AG04449 (cell line): ENCODE measurements at regions not wholly inside any gene's neighbourhood (a gene's known extent, or its start where the extent isn't known, plus 50 kb on each side); places are given as distances from the start of the nearest gene placed in this dataset.

Experiments
- CTCF ChIA-PET: fragments of 350-600 bp; formaldehyde crosslinking; extraction: SDS; loops from one replicate; lab custom pipeline; 2021; ENCODE audit warnings: antibody characterized with exemption; lab: Yijun Ruan, JAX
- POLR2A ChIA-PET: fragments of 400-600, 350-600 bp; formaldehyde crosslinking; extraction: SDS; loops from one replicate; lab custom pipeline; 2020; ENCODE audit warnings: antibody characterized with exemption, inconsistent platforms; lab: Yijun Ruan, JAX
- DNase-seq: peaks from one replicate; pipeline ENCODE4 v3.0.0-alpha.2; 2010; ENCODE audit warnings: low read depth, low spot score
- H3K4me3 ChIP-seq: 2 replicates; pipeline ENCODE4 v1.5.1; 2011; ENCODE audit warnings: low read depth, mild to moderate bottlenecking, control low read depth, low read length
- TF ChIP-seq, protein P1 (sequence below): IDR thresholded peaks from one replicate; pipeline ENCODE4 v1.5.1; 2011; ENCODE audit warnings: mild to moderate bottlenecking, moderate library complexity, low read length, control low read depth, inconsistent platforms; ENCODE audit not compliant: insufficient read depth; ENCODE audit errors: missing control alignments

DNA sequence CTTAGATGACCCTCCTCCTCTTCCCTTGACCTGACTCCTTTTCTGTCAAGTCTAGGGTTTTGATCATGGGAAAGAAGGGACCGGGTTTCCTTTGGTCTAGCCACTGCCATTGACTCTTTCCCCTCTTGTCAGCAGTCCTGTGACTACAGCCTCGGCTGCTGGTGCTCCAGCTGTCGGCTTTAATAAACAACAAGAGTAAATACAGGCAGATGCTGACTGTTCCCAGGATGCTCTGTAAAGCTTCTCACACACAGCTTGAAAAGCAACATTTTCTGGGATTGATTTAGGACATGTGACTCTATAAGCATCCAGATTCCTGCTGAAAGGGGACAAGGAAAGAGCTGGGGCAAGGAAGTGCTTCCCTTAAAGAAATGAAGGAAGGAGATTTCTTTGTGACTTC is 53.5 kb upstream of the CTTNBP2NL start:
- POLR2A ChIA-PET: no interaction called here
- no peak overlapping the region for H3K4me3 ChIP-seq
- CTCF ChIA-PET: interaction anchor here (1.0 kb wide), 1 partner anchor 10 kb away, joined by 4 read pairs; no protein-coding TSS in a partner anchor
- TF ChIP-seq, protein P1, sequence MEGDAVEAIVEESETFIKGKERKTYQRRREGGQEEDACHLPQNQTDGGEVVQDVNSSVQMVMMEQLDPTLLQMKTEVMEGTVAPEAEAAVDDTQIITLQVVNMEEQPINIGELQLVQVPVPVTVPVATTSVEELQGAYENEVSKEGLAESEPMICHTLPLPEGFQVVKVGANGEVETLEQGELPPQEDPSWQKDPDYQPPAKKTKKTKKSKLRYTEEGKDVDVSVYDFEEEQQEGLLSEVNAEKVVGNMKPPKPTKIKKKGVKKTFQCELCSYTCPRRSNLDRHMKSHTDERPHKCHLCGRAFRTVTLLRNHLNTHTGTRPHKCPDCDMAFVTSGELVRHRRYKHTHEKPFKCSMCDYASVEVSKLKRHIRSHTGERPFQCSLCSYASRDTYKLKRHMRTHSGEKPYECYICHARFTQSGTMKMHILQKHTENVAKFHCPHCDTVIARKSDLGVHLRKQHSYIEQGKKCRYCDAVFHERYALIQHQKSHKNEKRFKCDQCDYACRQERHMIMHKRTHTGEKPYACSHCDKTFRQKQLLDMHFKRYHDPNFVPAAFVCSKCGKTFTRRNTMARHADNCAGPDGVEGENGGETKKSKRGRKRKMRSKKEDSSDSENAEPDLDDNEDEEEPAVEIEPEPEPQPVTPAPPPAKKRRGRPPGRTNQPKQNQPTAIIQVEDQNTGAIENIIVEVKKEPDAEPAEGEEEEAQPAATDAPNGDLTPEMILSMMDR: no peak
- DNase-seq: no peak

DNA sequence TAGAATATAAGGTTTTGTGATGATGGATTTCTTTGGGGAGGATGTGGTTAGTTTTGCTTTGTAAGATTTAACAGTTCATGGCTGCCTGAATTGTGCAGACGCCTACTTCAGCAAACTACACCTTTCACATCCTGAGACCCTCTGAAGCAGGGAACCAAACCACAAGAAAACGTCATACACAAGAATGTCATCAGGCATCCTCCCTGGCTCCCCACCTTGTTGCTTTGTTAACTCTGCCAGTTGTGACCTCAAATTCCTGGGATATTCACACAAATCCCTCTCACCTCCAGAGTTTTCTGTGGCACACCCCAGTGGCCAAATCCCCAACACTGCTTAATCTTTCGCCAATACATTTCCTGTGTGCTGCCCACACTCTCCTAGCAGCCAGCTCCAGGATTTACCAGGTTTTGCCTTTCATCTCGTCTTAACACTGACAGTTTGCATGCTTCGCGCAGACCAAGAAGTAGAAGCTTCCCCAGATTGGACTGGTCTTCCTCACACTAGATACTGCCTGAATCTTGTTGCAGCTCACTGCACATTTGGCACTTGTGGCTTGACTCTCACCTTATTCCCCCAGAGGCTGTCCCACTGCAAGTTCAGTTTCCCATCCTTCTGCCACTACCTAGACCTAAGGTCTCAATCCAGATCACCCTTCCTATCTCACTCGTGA is 51.1 kb upstream of the CTTNBP2NL start:
- ChIA-PET POLR2A (no interaction called here), CTCF (interaction anchor here (1.8 to 1.9 kb wide), 2 partner anchors 14 to 25 kb away, joined by 5 to 7 read pairs; no protein-coding TSS in a partner anchor)
- TF ChIP-seq, protein P1: no peak
- no peak overlapping the region for H3K4me3 ChIP-seq
- DNase-seq: no peak
